HG03457 (cell line): ENCODE measurements at regions not wholly inside any gene's neighbourhood (a gene's known extent, or its start where the extent isn't known, plus 50 kb on each side); places are given as distances from the start of the nearest gene placed in this dataset.

ENCODE experiments used
- ATAC-seq: cut with Tn5 transposase; IDR thresholded peaks from one replicate; pipeline ENCODE4 v1.9.1; 2021; ENCODE audit warnings: moderate number of reproducible peaks; ENCODE audit not compliant: unreplicated experiment

- no peak for ATAC-seq
These were observed 147.5 kb upstream of the PITX2 start for GRCh38 chr4:110770353-110770752.

- ATAC-seq: no peak
These were observed 155.6 kb upstream of the PITX2 start for GRCh38 chr4:110778521-110778920.

- ATAC-seq: no peak
These were observed 157.7 kb upstream of the PITX2 start for GRCh38 chr4:110780538-110780937.

GRCh38 chr4:110781944-110782343, 159.1 kb upstream of the PITX2 start:
- ATAC-seq: no peak

- ATAC-seq: no peak
These were observed 164.2 kb upstream of the PITX2 start for GRCh38 chr4:110787109-110787508.

GRCh38 chr4:110787707-110788106, 164.8 kb upstream of the PITX2 start:
- no peak for ATAC-seq

- no peak for ATAC-seq
These were observed 165.4 kb upstream of the PITX2 start for GRCh38 chr4:110788302-110788701.

- no peak for ATAC-seq
These were observed 169.2 kb upstream of the PITX2 start for GRCh38 chr4:110792036-110792435.

- no peak for ATAC-seq
These were observed 170.5 kb upstream of the PITX2 start for GRCh38 chr4:110793381-110793801.

- ATAC-seq: no peak
These were observed 171.1 kb upstream of the PITX2 start for GRCh38 chr4:110793890-110794554.

GRCh38 chr4:110795971-110796370, 173.1 kb upstream of the PITX2 start:
- no peak for ATAC-seq

GRCh38 chr4:110797486-110797885, 174.6 kb upstream of the PITX2 start:
- no peak for ATAC-seq

- no peak for ATAC-seq
These were observed 175.8 kb upstream of the PITX2 start for GRCh38 chr4:110798687-110799086.

- ATAC-seq: no peak
These were observed 176.3 kb upstream of the PITX2 start for GRCh38 chr4:110799211-110799610.

GRCh38 chr4:110801591-110801990, 178.7 kb upstream of the PITX2 start:
- ATAC-seq: no peak

GRCh38 chr4:110808351-110808878, 185.5 kb upstream of the PITX2 start:
- peak; percentile 98 for ATAC-seq

GRCh38 chr4:110815950-110816349, 193.1 kb upstream of the PITX2 start:
- ATAC-seq: no peak

GRCh38 chr4:110816367-110816766, 193.5 kb upstream of the PITX2 start:
- no peak for ATAC-seq

GRCh38 chr4:110821186-110821585, 198.3 kb upstream of the PITX2 start:
- ATAC-seq: no peak

GRCh38 chr4:110823251-110823650, 200.4 kb upstream of the PITX2 start:
- no peak for ATAC-seq

GRCh38 chr4:110824344-110824743, 201.5 kb upstream of the PITX2 start:
- no peak for ATAC-seq

- ATAC-seq: no peak
These were observed 203.8 kb upstream of the PITX2 start for GRCh38 chr4:110826656-110827055.

GRCh38 chr4:110830461-110830860, 207.6 kb upstream of the PITX2 start:
- ATAC-seq: no peak
